Keratinocyte (primary cell): ENCODE measurements at regions not wholly inside any gene's neighbourhood (a gene's known extent, or its start where the extent isn't known, plus 50 kb on each side); places are given as distances from the start of the nearest gene placed in this dataset.

Source experiments
- DNase-seq: peaks from one replicate; pipeline ENCODE4 v3.0.0-alpha.2; 2011; ENCODE audit warnings: low read depth, missing footprints, low spot score
- FAIRE-seq: peaks from 2 replicates; lab custom pipeline; 2011; peaks lifted over from hg19 to GRCh38; lab: Jason Lieb, UNC
- H2AFZ ChIP-seq: 2 replicates; pipeline ENCODE4 v1.6.0; 2012; ENCODE audit warnings: low read length, control low read depth, inconsistent platforms; ENCODE audit not compliant: control insufficient read depth
- H3K27ac ChIP-seq: 2 replicates; pipeline ENCODE4 v1.5.1; 2011; ENCODE audit warnings: low read length; ENCODE audit not compliant: control insufficient read depth, insufficient read depth
- H3K27me3 ChIP-seq: 3 replicates; pipeline ENCODE4 v1.6.0; 2011; ENCODE audit warnings: low read length; ENCODE audit not compliant: control insufficient read depth, insufficient read depth; ENCODE audit errors: extremely low read depth
- H3K36me3 ChIP-seq, 2 experiments: 2 replicates in 1 of 2; 3 replicates in 1 of 2; pipeline ENCODE4 v1.5.1; 2011; ENCODE audit warnings: low read length in 2 of 2, mild to moderate bottlenecking in 1 of 2; ENCODE audit not compliant: control insufficient read depth in 2 of 2, insufficient read depth in 2 of 2; ENCODE audit errors: extremely low read depth in 1 of 2
- H3K4me1 ChIP-seq: 3 replicates; pipeline ENCODE4 v1.5.1; 2011; ENCODE audit warnings: low read length; ENCODE audit not compliant: control insufficient read depth, insufficient read depth; ENCODE audit errors: extremely low read depth
- H3K4me2 ChIP-seq: 3 replicates; pipeline ENCODE4 v1.6.0; 2011; ENCODE audit warnings: low read depth, low read length; ENCODE audit not compliant: control insufficient read depth, insufficient read depth; ENCODE audit errors: extremely low read depth
- H3K4me3 ChIP-seq, 3 experiments: fragments of 200-600 bp in 1 of 3; sonication (generic) in 1 of 3; 2 replicates in 2 of 3; 3 replicates in 1 of 3; pipeline ENCODE4 v1.5.1; 2011 to 2016; ENCODE audit warnings: low read length in 3 of 3, mild to moderate bottlenecking in 3 of 3, control low read depth in 2 of 3, inconsistent platforms in 1 of 3, low read depth in 1 of 3, mixed read lengths in 1 of 3, mixed run types in 1 of 3, moderate library complexity in 1 of 3; ENCODE audit not compliant: control insufficient read depth in 2 of 3, insufficient read depth in 2 of 3; ENCODE audit errors: extremely low read depth in 1 of 3
- H3K79me2 ChIP-seq: 2 replicates; pipeline ENCODE4 v1.6.0; 2012; ENCODE audit warnings: low read length; ENCODE audit not compliant: control insufficient read depth, insufficient read depth
- H3K9ac ChIP-seq: 3 replicates; pipeline ENCODE4 v1.6.0; 2011; ENCODE audit warnings: low read length; ENCODE audit not compliant: control insufficient read depth, insufficient read depth; ENCODE audit errors: extremely low read depth
- H3K9me1 ChIP-seq: 3 replicates; pipeline ENCODE4 v1.6.0; 2011; ENCODE audit warnings: low read length; ENCODE audit not compliant: control insufficient read depth, insufficient read depth; ENCODE audit errors: extremely low read depth
- H3K9me3 ChIP-seq: 2 replicates; pipeline ENCODE4 v1.5.1; 2012; ENCODE audit warnings: low read depth, low read length; ENCODE audit not compliant: control insufficient read depth
- H4K20me1 ChIP-seq: 3 replicates; pipeline ENCODE4 v1.6.0; 2011; ENCODE audit warnings: low read length; ENCODE audit not compliant: control insufficient read depth, insufficient read depth; ENCODE audit errors: extremely low read depth
- CTCF ChIP-seq, 3 experiments: IDR thresholded peaks in 1 of 3; conservative IDR thresholded peaks in 1 of 3; optimal IDR thresholded peaks in 1 of 3; 2 replicates in 2 of 3; 3 replicates in 1 of 3; pipeline versions ENCODE3 to v1.5.1; 2011; ENCODE audit warnings: low read length in 3 of 3, mild to moderate bottlenecking in 3 of 3, moderate library complexity in 2 of 3, control low read depth in 1 of 3, inconsistent platforms in 1 of 3; ENCODE audit not compliant: insufficient read depth in 2 of 3; ENCODE audit errors: extremely low read depth in 1 of 3
- EZH2 ChIP-seq: IDR thresholded peaks from one replicate; pipeline ENCODE4 v1.6.1; 2012; ENCODE audit warnings: inconsistent platforms, mild to moderate bottlenecking, low read length, moderate library complexity
- dilution Hi-C: fragments of 300-500 bp; cut with MboI; formaldehyde crosslinking; loops from one replicate; pipeline ENCODE4 v1.7.0; 2020; ENCODE audit warnings: low sequenced_read_pairs; ENCODE audit not compliant: extremely low pct_ligation_motif_present

GRCh38 chr3:5874931-5875341 lies 687.4 kb downstream of the EDEM1 start:
- Histone ChIP-seq H3K4me1 (no peaks in the 10 kb centered on the region), H3K27ac (no peak overlapping the region), H3K4me3 (no peak overlapping the region), H3K36me3 (no peaks in the 10 kb centered on the region), H3K27me3 (no peaks in the 10 kb centered on the region), H3K9me1 (no peaks in the 10 kb centered on the region), H3K4me2 (no peak overlapping the region), H2AFZ (no peak overlapping the region), H3K9ac (no peak overlapping the region), H4K20me1 (no peaks in the 10 kb centered on the region), H3K9me3 (no peaks in the 10 kb centered on the region), H3K79me2 (no peaks in the 10 kb centered on the region)
- TF ChIP-seq EZH2 (no peak), CTCF (optimal IDR thresholded peaks at IDR 0.05 in 1 of 3, IDR thresholded peaks at IDR 0.05 in 1 of 3, conservative IDR thresholded peaks at IDR 0.05 in 1 of 3; ENCODE audit: extremely low read depth in 1 of 3, insufficient read depth in 2 of 3, low read length in 3 of 3) (no peak)
- no peak for DNase-seq
- no peak for FAIRE-seq
- dilution Hi-C loops = no loop called here

- no peaks in the 10 kb centered on the region for H3K9me3 ChIP-seq
- dilution Hi-C loops = no loop called here
- no peaks in the 10 kb centered on the region for H3K4me1 ChIP-seq
- H3K4me3 ChIP-seq = no peak overlapping the region
- H3K27ac ChIP-seq = no peak overlapping the region
- H2AFZ ChIP-seq = no peak overlapping the region
- DNase-seq (no peak), FAIRE-seq (no peak)
- no peaks in the 10 kb centered on the region for H4K20me1 ChIP-seq
- no peak overlapping the region for H3K9ac ChIP-seq
- H3K4me2 ChIP-seq = no peak overlapping the region
- no peaks in the 10 kb centered on the region for H3K79me2 ChIP-seq
- H3K27me3 ChIP-seq = no peaks in the 10 kb centered on the region
- no peak for TF ChIP-seq CTCF (optimal IDR thresholded peaks at IDR 0.05 in 1 of 3, IDR thresholded peaks at IDR 0.05 in 1 of 3, conservative IDR thresholded peaks at IDR 0.05 in 1 of 3; ENCODE audit: extremely low read depth in 1 of 3, insufficient read depth in 2 of 3, low read length in 3 of 3)
- no peak for TF ChIP-seq EZH2
- H3K36me3 ChIP-seq = no peaks in the 10 kb centered on the region
- H3K9me1 ChIP-seq = no peaks in the 10 kb centered on the region
Observed at GRCh38 chr3:5888851-5889250, 701.3 kb downstream of the EDEM1 start.
